ENCODE measurements at regions not wholly inside any gene's neighbourhood (a gene's known extent, or its start where the extent isn't known, plus 50 kb on each side); places are given as distances from the start of the nearest gene placed in this dataset.

DNA sequence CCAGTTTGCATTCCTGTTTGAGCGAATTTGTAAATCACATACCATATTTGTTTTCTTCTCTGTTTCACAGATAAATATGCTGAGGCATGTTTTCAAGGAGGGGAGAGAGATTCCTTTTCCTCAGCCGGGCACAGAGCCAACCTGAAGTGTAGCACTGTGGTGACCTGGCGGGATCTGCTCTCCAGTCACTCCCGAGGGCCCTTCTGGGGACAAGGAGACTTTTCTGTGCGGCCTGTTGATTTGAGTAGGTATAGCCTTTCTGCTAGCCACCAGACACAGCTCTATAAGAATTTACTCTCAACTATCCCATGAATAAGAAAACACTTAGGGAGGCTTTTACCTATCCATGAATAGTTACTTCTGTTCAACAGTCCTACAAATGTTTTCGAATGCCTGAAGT lies 63.5 kb upstream of the FDX1 start:
- WGBS, 4 donors: 28 to 39% (median 31%) methylated on average over 6 of the region's 6 CpGs
- intact Hi-C loops (cut with DNase I): loop anchor here in 1 of 2 donors (10.0 kb wide), 1 partner anchor 61 kb away; no protein-coding TSS in a partner anchor

DNA sequence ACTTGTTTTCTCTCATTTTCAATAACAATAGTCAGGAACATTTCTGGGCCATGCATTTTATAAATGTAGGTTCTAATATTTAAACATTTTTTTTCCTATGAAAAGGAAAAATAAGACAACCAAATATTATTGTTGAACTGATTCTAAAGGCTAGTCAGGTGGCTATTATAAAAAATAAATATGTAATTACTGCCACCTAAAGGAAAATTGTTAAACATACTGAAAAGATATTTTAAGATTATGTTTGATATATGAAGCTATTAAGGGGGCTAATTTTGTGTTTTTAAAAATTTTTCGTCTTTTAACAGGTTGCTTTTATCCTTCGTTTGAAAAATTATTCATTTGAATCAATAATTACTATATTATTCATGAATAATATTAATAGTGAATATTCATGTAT lies 62.2 kb upstream of the FDX1 start:
- TF ChIP-seq, protein P1, sequence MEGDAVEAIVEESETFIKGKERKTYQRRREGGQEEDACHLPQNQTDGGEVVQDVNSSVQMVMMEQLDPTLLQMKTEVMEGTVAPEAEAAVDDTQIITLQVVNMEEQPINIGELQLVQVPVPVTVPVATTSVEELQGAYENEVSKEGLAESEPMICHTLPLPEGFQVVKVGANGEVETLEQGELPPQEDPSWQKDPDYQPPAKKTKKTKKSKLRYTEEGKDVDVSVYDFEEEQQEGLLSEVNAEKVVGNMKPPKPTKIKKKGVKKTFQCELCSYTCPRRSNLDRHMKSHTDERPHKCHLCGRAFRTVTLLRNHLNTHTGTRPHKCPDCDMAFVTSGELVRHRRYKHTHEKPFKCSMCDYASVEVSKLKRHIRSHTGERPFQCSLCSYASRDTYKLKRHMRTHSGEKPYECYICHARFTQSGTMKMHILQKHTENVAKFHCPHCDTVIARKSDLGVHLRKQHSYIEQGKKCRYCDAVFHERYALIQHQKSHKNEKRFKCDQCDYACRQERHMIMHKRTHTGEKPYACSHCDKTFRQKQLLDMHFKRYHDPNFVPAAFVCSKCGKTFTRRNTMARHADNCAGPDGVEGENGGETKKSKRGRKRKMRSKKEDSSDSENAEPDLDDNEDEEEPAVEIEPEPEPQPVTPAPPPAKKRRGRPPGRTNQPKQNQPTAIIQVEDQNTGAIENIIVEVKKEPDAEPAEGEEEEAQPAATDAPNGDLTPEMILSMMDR (IDR thresholded peaks at IDR 0.05): peak in 3 of 6 experiments; percentile 42 to 54 (median 48)
- TF ChIP-seq POLR2A (IDR thresholded peaks at IDR 0.05): no peak
- peak overlapping the region in 1 of 5 donors; percentile 6 for H3K27ac ChIP-seq
- H3K9me3 ChIP-seq (replicated peaks in 1 of 3): no peaks in the 10 kb centered on the region
- H3K4me1 ChIP-seq (replicated peaks in 1 of 2): peaks cover 26 to 39% of the 10 kb centered on the region in 2 donors
- H3K36me3 ChIP-seq (replicated peaks in 1 of 2): no peaks in the 10 kb centered on the region
- no peak overlapping the region for H3K4me3 ChIP-seq
- no peaks in the 10 kb centered on the region for H3K27me3 ChIP-seq
- DNase-seq: no peak
- intact Hi-C loops (cut with DNase I): loop anchor here in 1 of 2 donors (10.0 kb wide), 1 partner anchor 63 kb away; no protein-coding TSS in a partner anchor
- WGBS, 4 donors: 36 to 59% (median 50%) methylated on average over 2 of the region's 2 CpGs

More for the DNA sequence above, 63.5 kb upstream of the FDX1 start:
- TF ChIP-seq POLR2A (IDR thresholded peaks at IDR 0.05): no peak
- TF ChIP-seq, protein P1 (IDR thresholded peaks at IDR 0.05): no peak
- DNase-seq: peak; percentile 70 to 91 (median 85)
- Histone ChIP-seq H3K27ac (peak overlapping the region in 4 of 5 donors; percentile 42 to 71 (median 66)), H3K4me3 (no peak overlapping the region), H3K27me3 (no peaks in the 10 kb centered on the region), H3K36me3 (replicated peaks in 1 of 2) (no peaks in the 10 kb centered on the region), H3K4me1 (replicated peaks in 1 of 2) (peaks cover 30 to 33% of the 10 kb centered on the region in 2 donors), H3K9me3 (replicated peaks in 1 of 3) (no peaks in the 10 kb centered on the region)

DNA sequence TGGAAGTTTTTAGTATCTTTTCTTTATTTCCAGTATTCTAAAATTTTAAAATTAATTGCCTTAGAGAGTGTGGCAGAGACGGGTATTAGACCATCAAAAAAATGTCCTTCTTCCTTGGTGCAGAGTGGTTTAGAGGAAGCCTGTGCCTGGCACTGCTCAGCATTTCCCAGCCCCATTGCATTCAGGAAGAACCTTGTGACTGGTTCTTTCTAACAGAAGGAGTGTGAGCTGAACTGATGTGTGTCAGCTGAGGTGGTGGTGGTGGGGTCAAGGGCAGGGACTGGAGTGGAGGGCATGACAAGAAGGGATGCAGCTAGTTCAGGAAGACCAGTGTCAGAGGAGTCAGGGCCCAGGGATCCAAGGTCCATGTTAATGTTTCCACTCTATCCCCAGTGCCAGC lies 58.7 kb upstream of the FDX1 start:
- TF ChIP-seq, protein P1 (IDR thresholded peaks at IDR 0.05): no peak
- no peak for TF ChIP-seq POLR2A (IDR thresholded peaks at IDR 0.05)
- intact Hi-C loops (cut with DNase I): loop anchor here (10.0 kb wide), 2 partner anchors 54 to 166 kb away; partner anchors contain the start of gene FDX1 (in 1 of the 2)
- Histone ChIP-seq H3K36me3 (replicated peaks in 1 of 2) (no peaks in the 10 kb centered on the region), H3K4me1 (replicated peaks in 1 of 2) (peaks cover 37 to 54% of the 10 kb centered on the region in 2 donors), H3K27me3 (no peaks in the 10 kb centered on the region), H3K4me3 (no peak overlapping the region), H3K27ac (peak overlapping the region in 3 of 5 donors; percentile 33 to 55 (median 38)), H3K9me3 (replicated peaks in 1 of 3) (no peaks in the 10 kb centered on the region)
- no peak for DNase-seq
- WGBS, 4 donors: 50 to 65% (median 55%) methylated on average over 1 of the region's 1 CpG

DNA sequence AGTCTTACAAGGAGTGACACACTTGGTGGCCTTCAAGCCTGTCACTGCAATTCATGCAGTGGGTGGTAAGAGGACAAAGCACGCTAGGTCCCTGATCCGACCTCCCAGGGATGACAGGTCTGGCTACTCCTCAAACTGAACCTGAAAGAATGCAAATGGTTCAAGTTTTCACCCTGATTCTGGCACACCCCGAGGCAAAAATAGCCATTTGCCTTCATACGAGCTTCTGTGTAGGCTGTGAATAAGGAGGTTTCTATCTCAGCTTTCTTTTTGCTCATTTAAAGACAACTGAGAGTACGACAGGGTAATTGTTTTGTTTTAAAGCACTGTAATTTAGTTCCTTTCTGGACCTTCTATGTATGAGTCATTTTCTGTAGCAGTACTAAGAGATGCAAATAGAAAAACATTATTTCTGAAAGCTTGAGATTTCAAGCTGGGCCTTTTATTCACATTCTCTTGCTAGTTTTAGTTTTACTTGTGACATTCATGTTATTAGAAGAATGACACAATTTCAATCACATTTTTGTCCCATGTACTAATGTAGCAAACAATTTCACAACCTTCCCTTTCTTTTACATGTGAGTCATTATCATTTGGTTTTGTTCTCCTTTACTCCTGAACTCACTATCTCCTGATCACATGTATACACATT lies 56.6 kb upstream of the FDX1 start:
- 18 to 34% (median 27%) methylated on average over 5 of the region's 5 CpGs for WGBS, 4 donors
- Histone ChIP-seq H3K27ac (peak overlapping the region; percentile 67 to 85 (median 78)), H3K4me3 (no peak overlapping the region), H3K36me3 (replicated peaks in 1 of 2) (no peaks in the 10 kb centered on the region), H3K9me3 (replicated peaks in 1 of 3) (no peaks in the 10 kb centered on the region), H3K27me3 (no peaks in the 10 kb centered on the region), H3K4me1 (replicated peaks in 1 of 2) (peaks cover 37 to 54% of the 10 kb centered on the region in 2 donors)
- intact Hi-C loops (cut with DNase I): loop anchor here (10.0 kb wide), 2 partner anchors 52 to 168 kb away; partner anchors contain the start of gene FDX1 (in 1 of the 2)
- DNase-seq: peak; percentile 49 to 74 (median 54)
- peak in 1 of 2 donors; percentile 24 for TF ChIP-seq POLR2A (IDR thresholded peaks at IDR 0.05)
- TF ChIP-seq, protein P1 (IDR thresholded peaks at IDR 0.05): no peak

All from adrenal gland (tissue), 9 donors.